GM18498 (cell line): ENCODE measurements at regions not wholly inside any gene's neighbourhood (a gene's known extent, or its start where the extent isn't known, plus 50 kb on each side); places are given as distances from the start of the nearest gene placed in this dataset.

ENCODE experiments used
- ATAC-seq: cut with Tn5 transposase; IDR thresholded peaks from one replicate; pipeline ENCODE4 v1.9.1; 2021; ENCODE audit warnings: mild to moderate bottlenecking, moderate library complexity; ENCODE audit not compliant: unreplicated experiment

DNA sequence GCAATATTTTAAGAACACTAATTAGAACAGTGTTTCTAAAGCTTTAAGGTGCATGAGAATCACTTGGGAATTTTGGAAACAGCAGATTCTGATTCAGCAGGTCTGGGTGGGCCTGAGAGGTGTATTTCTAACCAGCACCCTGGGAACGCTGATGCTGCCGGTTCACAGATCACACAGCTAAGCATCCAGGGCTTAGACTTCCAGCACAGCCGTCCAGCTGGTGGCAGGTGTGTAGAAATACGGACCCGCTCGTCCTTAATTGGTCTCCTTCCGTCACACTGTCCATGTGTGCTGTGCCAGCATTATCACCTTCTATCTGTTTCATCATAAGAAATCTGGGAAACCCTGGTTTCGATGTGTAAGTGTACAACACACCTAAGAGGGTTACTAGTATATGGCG lies 1029.0 kb downstream of the EFNB2 start:
- ATAC-seq, result no peak

DNA sequence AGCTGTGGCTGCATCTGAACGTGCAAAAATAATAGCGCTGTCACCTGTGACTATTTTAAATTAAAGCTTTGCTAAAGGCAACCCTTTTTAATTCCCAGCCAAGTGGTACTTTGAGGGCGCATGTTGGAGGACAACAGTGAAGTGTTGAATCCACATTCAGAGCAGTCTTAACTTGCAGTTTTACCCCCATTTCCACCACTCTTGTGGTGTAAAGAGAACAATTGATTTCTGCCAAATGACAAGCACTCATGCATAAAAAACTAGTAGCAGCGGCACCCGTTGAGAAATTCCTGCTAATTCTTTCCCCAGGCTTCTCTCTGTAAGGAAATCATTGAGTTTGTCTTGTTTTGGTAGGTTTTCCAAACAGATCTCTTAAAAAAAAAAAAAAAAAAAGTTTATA lies 1033.3 kb downstream of the EFNB2 start:
- ATAC-seq, result no peak

DNA sequence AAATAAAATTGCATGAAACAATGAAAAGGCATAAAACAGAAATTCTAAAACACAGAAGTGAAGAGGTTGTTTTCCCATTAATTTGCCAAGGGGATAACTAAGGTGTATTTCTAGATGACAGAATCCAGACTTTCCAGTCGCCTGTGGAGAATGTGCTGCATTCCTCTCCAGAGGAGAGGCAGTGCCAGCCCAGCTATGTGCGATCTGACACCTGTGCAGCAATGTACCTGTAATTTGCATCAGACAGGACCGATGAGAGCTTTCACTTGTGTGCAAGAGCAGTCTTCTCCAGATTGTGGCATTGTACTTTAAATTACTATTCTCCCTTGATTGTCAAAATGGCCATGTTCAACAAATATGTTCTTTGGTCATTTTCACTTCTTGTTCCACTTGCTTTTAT lies 1037.9 kb downstream of the EFNB2 start:
- ATAC-seq, result no peak

DNA sequence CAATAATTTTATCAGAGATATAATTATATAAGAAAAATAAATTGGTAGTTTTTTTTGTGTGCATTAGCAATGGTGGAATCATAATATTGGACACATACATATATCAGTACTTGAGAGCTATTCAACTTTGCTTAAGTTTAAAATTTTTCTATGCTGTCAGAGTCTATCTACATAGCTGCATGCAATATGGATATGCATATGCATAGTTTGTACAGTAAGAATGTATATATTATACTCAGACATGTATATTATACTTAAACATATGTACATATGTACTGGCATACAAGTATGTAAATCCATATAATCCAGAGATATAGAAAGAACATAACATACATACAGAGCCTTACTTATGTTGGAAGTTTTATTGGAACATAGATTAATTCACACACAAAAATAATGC lies 1043.2 kb downstream of the EFNB2 start:
- ATAC-seq, result no peak

DNA sequence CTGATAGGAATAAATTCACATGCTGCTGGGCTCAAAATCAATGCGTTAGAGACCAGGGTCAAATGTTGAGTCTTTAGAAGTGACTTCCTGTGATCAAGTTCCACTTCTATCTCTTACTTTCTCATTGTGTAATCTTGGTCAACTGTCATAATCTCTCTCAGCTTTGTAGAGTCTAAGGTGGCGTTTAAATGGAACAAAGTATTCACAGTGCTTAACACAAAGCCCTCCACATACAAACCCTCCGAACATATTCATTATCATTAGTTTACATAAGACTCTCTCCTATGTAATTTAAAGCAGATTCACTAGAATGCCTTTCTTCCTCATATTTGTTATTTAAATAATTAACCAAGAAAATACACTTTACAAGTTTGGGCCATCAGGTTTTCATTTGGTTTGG lies 1044.1 kb downstream of the EFNB2 start:
- ATAC-seq, result no peak

DNA sequence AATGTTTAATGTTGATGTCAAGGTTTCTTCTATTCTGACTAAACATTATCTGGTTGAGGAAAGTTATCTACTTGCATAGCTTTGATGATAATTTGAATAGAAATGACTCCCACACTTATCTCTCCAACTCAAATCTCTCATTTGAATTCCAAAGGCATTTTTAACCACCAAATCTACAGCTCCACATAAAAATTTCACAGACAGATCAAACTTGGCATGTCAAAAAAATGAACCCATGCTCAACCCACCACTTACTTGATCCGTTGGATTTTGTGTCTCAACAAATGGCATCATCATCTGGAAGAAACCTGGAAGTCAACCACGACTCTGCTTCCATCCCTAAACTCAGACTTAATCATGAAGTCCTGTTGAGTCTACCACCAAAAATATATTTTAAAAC lies 1050.4 kb downstream of the EFNB2 start:
- ATAC-seq, result no peak

DNA sequence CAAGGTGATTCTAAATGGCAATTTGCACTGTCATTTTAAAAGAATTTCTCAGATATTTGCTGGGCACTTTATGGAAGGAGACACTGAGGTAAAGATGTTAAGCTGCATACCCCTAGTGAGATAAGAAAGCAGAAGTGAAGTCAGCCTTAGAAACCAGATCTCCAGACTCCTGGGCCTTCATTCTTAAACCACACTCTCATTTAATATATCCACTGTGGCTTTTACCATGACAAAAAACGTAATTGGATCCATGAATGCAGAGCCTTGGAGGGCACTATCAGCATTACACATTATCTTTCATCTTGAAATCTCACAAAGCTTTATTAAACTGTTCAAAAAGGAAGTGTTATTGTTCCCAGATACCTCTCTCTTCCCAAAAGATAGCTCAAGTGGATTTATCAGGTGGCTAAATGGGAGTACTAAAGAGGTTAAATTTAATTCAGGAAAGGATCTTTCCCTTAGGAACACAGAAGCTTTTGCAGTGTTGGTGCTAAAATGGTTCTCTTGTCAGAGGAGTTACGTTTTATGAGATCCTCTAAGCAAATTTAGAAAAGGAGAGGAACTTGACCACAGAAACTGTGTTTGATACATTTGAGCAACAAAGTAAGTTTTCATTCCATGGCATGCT lies 1060.4 kb downstream of the EFNB2 start:
- no peak for ATAC-seq

DNA sequence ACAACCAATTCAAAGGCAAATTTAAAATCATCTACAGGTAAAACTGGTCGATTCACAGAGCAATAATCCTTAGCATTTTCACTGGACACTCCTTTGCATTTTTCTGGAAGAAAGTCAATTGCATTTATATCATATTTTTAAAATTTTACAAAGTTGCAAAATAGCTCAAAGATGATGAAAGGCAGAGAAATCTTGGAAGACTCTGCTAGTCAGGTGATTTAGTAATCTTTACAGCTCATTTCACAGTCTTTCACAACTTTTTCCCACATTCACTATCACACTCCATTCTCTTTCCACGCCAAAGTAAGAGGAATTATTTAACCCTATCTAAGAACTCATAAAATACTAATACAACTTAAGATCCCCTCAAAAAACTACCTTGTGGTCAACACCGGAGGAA lies 1063.8 kb downstream of the EFNB2 start:
- no peak for ATAC-seq

DNA sequence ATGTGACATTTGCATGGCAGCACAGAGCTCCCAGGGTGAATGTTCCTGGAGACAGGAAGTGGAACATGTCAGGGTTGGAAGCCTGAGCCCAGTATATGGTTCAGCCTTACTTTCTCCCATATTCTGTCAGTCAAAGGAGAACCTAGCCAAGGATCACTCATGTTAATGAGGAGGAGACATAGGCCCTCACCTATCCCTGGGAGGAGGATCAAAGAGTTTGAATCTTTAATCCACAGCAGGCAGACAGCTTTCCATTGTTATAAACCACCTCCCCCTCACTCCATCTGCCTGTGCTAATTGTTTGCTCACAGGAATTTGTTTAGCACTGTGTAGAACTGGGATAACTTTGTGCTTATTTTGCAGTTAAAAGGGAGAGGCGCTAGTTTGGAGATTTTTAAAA lies 1069.1 kb downstream of the EFNB2 start:
- ATAC-seq, result no peak

DNA sequence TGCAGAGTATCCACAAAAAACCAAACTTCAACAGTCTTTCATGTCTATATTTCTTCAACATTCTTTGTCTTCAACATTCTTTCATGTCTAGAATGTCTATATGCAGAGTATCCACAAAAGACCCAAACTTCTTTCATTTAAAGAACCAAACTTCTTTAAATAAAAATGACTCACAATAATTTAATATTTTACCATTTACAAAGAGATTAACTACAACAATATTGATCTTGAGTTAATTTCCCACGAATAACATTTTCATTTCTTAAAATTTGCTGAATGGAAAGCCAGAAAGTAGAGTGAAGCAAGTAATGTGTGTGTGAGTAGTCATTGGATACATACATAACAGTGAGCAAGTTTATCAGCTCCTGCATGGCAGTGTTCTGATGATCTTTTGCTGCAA lies 1069.7 kb downstream of the EFNB2 start, which contains the start of gene DAOA:
TSS of gene DAOA (plus strand) at position 301 of the 400 bp plus-strand sequence.
- ATAC-seq, result no peak

DNA sequence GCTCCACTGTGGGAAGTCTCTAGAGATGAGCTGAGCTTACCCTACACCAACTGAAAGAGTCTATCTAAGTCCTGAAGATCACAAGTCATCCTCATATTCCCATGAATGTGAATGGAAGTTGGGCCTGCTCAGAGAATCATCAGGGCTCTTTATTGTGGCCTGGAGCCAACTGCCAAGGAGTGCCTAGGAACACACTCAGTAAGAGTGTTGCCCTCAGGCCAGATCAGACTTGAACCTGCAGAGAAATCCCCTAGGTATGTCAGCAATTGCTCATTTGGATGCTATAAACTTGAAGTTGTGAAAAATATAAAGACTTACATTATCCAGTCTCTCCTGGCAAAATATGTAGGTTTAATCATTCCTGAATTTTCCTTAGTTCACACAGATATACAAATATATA lies 1070.2 kb downstream of the EFNB2 start:
- ATAC-seq, result no peak

DNA sequence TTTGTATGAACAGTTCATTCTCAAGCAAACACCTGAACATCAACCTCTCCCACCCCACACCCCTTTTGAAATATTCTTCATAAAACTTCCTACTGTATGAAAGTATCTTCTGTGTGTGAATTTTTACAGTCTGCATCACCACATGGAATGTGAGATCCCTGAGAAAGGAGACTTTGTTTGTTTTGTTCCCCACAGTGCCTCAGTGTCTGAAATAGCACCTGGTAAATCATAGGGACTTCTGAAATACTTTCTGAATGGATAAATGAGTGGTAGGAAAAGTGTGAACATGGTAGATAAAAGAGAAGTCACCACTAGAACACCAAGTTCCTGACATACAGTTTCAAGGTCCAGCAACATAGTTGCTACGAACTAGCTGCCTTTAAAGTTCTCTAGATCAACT lies 1071.2 kb downstream of the EFNB2 start:
- no peak for ATAC-seq

DNA sequence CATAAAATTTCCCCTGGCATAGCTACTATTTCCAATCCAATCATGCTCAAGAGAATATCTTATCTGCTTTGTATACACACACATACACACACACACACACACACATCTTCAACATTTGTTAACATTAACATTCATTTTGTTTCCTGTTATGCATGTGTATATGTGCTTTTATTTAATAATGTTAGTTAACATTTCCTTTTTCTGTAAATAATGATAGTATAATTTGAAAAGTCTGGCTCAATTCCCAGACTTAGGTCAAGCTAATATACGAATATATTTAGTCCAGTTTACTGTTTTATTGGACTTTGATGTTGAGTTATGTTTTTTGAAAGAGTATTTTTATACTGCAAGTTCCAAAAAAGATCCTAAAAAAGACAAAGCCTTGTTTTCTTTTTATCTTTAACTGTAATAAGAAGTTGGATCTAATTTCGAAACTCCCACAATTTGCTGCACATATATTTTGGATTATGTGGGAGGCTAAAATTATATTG lies 1072.4 kb downstream of the EFNB2 start:
- ATAC-seq, result no peak

DNA sequence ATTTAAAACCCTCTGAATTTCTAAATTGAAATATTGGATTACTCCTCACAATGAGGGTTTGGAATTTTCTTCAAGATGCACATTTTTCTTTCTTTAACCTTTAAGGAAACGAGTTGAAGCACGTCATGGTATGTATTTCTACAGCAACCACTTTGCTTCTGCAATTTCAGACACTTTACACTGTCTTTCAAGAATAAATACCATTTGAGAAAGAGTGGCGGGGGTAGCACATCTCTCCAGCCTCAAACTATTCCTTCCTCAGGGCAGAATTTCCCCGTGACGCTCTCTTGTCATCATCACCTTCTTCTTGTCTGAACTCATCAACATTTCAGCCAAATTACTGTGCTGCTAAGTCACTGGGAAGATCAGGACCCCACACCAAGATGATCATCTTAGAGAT lies 1073.4 kb downstream of the EFNB2 start:
- ATAC-seq, result no peak

DNA sequence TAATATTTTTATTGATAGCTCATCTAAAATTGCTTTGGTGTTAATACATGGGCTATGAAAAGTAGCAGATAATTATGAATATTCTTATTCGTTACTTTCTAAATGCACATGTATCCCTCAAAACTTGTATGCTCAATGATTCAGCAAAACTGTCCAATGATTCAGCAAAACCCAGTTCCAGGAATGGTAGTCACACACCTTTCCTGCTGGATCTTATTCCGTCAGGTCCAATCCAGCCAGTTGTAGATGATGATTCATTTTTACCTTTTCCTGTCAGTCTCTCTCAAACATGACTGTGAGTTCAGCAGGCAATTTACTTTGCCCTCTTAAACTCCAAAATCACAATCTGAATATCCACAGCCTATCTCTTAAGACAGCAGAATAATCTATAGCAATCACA lies 1082.6 kb downstream of the EFNB2 start:
- ATAC-seq, result no peak

DNA sequence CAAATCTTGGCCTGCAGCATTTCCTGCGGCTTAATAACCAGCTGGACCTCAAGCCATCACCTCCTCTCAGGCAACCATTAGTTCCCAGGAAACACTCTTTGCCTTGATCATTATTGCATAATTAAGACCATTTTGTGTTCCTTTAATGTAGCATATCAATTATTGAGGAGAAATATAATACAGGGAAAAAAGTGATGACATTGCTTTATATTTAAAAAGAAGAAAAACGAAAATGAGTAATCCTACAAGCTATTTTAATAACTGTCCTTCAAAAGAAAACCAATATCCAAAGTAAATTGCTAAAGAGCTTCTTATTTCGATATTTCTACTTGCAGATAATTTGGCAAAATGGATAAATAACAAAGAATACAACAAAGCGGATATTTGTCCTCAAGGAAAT lies 1084.7 kb downstream of the EFNB2 start:
- no peak for ATAC-seq

DNA sequence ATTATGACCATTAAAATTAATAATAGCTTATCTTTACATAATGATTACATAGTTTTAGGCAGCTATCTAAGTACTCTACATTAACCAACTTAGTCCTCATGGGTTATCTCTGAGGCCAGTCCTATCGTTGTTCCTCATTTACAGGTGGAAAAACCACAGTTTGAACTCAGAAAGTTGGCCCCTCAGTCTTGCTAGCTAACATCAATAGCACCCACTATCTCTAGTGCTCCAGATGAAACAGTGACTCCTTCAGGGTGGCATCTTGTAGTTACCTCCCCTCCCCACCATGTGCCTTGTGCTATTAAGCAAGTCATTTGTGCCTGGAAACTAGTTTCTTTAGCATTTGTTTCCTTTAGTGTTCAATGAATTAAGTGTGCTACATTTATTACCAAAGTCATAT lies 1086.7 kb downstream of the EFNB2 start:
- ATAC-seq, result no peak

DNA sequence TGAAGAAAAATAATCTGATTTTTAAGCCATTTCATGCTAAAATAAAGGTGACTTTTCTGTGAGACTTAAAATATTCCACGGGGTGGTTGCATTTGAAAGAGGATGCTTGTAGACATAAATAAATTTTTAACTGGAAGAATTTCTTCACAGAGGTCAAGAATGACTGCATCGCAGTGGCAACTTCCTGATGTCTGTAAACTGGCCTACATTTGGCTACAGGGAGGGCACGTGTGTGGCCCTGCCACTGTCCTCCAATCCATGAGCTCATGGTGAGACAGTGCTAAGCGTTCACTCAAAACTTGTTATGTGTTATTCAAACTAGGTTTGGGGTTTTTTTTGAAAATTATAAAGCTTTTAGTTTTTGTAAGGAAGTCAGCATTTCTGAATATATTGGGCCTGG lies 1089.3 kb downstream of the EFNB2 start:
- no peak for ATAC-seq

DNA sequence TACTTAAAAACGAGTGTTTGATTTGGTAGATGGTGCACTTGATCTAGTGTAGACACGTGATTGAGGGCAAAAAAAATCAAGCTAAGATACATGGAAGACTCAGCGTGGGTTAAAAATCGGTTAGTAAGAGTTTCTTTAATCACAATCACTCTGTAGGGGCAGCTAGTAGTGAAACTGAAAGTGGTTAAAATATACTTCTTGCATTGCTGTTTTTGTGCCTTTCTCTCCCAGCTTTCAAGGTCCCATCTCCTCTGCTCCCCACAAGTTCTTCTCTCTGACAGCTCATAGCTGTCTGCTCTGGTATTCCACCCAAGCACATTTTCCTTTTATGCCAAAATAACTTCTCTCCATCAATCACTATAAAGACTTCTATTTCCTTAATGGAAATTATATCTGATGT lies 1089.7 kb downstream of the EFNB2 start:
- ATAC-seq, result no peak

DNA sequence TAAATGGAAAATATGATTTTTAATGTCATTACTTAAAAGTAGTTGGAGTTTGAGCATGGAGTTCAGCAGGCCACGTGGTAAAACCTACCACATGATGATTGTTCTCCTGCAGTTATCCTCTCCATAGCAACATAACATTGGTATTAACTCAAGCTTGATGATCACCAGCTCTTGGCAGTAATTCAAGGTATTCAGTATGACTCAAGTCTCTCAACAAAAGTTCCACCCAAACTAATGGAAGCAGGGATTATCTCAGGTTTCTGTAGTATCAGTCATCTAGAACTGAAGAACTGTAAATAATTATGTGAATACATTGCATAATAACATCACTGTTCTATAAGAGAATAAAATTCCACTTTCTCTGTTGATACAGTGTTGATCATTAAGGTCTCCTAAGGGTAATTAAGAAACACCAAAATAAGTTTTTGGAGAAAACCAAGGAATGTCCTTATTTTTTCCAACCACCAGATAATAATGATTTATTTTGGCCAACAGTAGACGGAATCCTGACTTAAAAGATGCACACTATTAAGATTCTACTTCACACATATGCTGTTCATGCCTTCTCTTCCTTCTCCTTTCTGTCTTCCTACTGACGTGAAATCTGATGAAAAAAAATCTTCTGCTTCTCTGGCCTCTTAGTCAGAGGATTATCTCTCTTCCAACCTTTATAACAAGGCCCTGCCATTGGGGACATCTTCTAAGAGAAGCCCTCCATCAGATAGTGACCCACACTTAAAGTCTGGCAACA lies 1092.3 kb downstream of the EFNB2 start:
- ATAC-seq, result no peak

DNA sequence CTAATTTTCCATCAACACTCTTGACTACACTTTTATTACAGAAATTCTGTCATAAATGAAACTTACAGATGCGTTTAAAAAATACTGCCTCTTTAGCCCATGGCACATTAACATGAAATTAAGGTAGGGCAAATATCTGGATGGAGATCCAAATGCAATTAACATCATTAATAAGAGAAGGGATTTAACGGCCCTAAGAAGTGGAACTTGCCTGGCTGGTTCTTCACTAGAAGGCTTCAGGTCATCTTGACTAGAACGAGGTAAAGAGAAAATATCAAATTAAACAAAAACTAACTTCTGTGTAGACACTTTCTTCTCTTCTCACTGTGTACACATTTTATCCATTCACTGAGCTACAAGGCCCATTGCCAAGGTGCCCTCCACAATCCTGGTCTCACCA lies 1093.4 kb downstream of the EFNB2 start:
- ATAC-seq, result no peak

DNA sequence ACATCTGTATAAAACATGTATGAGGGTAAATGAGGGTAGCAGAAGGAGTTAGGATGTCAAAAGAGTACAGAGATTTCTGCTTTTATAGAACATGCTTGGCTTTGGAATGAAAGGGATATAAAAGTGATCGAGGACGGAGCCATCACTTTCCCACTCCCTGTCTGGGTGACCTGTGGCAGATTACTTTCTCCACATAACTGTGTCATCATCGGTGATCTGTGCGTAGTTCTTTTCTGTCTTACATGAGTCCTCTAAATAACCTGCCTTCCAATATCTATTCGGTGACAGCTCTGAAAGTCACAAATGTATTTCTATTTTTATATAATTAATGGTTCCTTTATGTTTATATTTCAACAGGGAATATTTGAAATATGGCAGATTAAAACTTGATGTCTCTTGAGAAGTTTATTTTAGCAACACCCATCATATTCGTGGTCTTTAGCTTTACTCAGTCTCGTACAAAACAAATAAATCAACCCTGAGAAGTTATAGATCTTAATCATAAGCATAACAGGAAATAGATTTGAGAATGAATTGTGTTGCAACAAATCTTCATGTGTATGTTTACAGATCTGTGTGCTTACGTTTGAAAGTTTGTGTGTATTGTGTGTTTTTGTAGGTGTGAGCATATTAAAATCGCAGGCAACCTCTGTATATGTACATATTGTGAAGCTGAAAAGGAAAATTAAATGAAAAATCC lies 1094.3 kb downstream of the EFNB2 start:
- ATAC-seq, result no peak
